ENCODE measurements at regions not wholly inside any gene's neighbourhood (a gene's known extent, or its start where the extent isn't known, plus 50 kb on each side); places are given as distances from the start of the nearest gene placed in this dataset.
"Not testable (repeated sequence)": the region's sequence is repeated elsewhere in the genome, so short reads cannot be mapped to it uniquely, and the experiment has no call there.

GRCh38 chr12:25310071-25310470 lies 59.3 kb upstream of the KRAS start:
- DNase-seq (ENCODE audit: extremely low read depth in 1 of 4, low spot score in 3 of 4); FAIRE-seq; H3K4me1 ChIP-seq (replicated peaks in 1 of 2; ENCODE audit: control insufficient read depth in 2 of 2, insufficient read depth in 2 of 2, low read length in 2 of 2); POLR2A ChIA-PET; H3K9me1 ChIP-seq (ENCODE audit: control insufficient read depth, insufficient read depth, low read length); H4K20me1 ChIP-seq (replicated peaks; ENCODE audit: control insufficient read depth, insufficient read depth, low read length); H3K27ac ChIP-seq (ENCODE audit: extremely low read depth, low read depth, low read length); H3K27me3 ChIP-seq (ENCODE audit: control insufficient read depth in 2 of 2, insufficient read depth in 2 of 2, low read length in 2 of 2); H3K9me3 ChIP-seq (replicated peaks; ENCODE audit: control insufficient read depth, insufficient read depth, low read depth, low read length); H2AFZ ChIP-seq (ENCODE audit: low read depth, low read length); CTCF ChIA-PET (ENCODE audit: low intra/inter-chr PET ratio); H3K9ac ChIP-seq (ENCODE audit: insufficient read depth in 1 of 2, low read depth in 2 of 2, low read length in 2 of 2); BruUV-seq (replicated peaks); H3K79me2 ChIP-seq (ENCODE audit: control insufficient read depth, insufficient read depth, low read length); in situ Hi-C loops (cut with MboI); H3K4me2 ChIP-seq (ENCODE audit: insufficient read depth, low read length); intact Hi-C loops (cut with micrococcal nuclease); H3K36me3 ChIP-seq (ENCODE audit: control insufficient read depth, insufficient read depth, low read length); ATAC-seq; H3K4me3 ChIP-seq: not testable (repeated sequence)
- 0% methylated on average over 2 of the region's 2 CpGs for WGBS (ENCODE audit: insufficient coverage, low coverage, missing lambda C conversion rate)

GRCh38 chr12:25308756-25309155 lies 58.0 kb upstream of the KRAS start:
- Histone ChIP-seq H3K36me3 (ENCODE audit: control insufficient read depth, insufficient read depth, low read length) (no peaks in the 10 kb centered on the region), H3K4me3 (no peak overlapping the region), H2AFZ (ENCODE audit: low read depth, low read length) (no peak overlapping the region), H3K4me2 (ENCODE audit: insufficient read depth, low read length) (no peak overlapping the region), H3K27ac (ENCODE audit: extremely low read depth, low read depth, low read length) (no peak overlapping the region), H3K9me3 (replicated peaks; ENCODE audit: control insufficient read depth, insufficient read depth, low read depth, low read length) (no peaks in the 10 kb centered on the region), H4K20me1 (replicated peaks; ENCODE audit: control insufficient read depth, insufficient read depth, low read length) (no peaks in the 10 kb centered on the region), H3K79me2 (ENCODE audit: control insufficient read depth, insufficient read depth, low read length) (no peaks in the 10 kb centered on the region), H3K27me3 (ENCODE audit: control insufficient read depth in 2 of 2, insufficient read depth in 2 of 2, low read length in 2 of 2) (peaks cover 0 to under 1% of the 10 kb centered on the region in 2 experiments; a peak in 1 of 5 replicates), H3K9me1 (ENCODE audit: control insufficient read depth, insufficient read depth, low read length) (no peaks in the 10 kb centered on the region), H3K9ac (ENCODE audit: insufficient read depth in 1 of 2, low read depth in 2 of 2, low read length in 2 of 2) (no peak overlapping the region), H3K4me1 (replicated peaks in 1 of 2; ENCODE audit: control insufficient read depth in 2 of 2, insufficient read depth in 2 of 2, low read length in 2 of 2) (no peaks in the 10 kb centered on the region)
- TF ChIP-seq ZNF263 (CRISPR knock-in tag; IDR thresholded peaks at IDR 0.05; ENCODE audit: borderline replicate concordance) (no peak), FUS (optimal IDR thresholded peaks at IDR 0.05; ENCODE audit: low read depth, low read length) (no peak), ZBTB17 (CRISPR knock-in tag; IDR thresholded peaks at IDR 0.05) (no peak), LEF1 (IDR thresholded peaks at IDR 0.05) (no peak), STAT6 (CRISPR knock-in tag; IDR thresholded peaks at IDR 0.05) (no peak), RAD51 (IDR thresholded peaks at IDR 0.05; ENCODE audit: borderline replicate concordance, low read depth) (no peak), ERF (CRISPR knock-in tag; IDR thresholded peaks at IDR 0.05) (no peak), TAF1 (IDR thresholded peaks at IDR 0.05; ENCODE audit: control insufficient read depth, extremely low read depth, insufficient read depth, low read length, severe bottlenecking) (no peak)
- in situ Hi-C loops (cut with MboI) = no loop called here
- BruUV-seq (replicated peaks) = no TSS peak
- no peak for FAIRE-seq
- ChIA-PET POLR2A (no interaction called here), CTCF (ENCODE audit: low intra/inter-chr PET ratio) (no interaction called here)
- intact Hi-C loops (cut with micrococcal nuclease) = no loop called here
- WGBS (ENCODE audit: insufficient coverage, low coverage, missing lambda C conversion rate) = 0% methylated on average over 1 of the region's 1 CpG
- ATAC-seq = no peak
- DNase-seq (ENCODE audit: extremely low read depth in 1 of 4, low spot score in 3 of 4) = no peak
